Kidney (tissue), 13 donors: ENCODE measurements at regions not wholly inside any gene's neighbourhood (a gene's known extent, or its start where the extent isn't known, plus 50 kb on each side); places are given as distances from the start of the nearest gene placed in this dataset.

Experiments used
- DNase-seq, 5 donors: peaks; one replicate each; pipeline ENCODE4 v3.0.0-alpha.2; 2013 to 2020
- FAIRE-seq: peaks from 2 replicates; lab custom pipeline; 2012; peaks lifted over from hg19 to GRCh38; lab: Jason Lieb, UNC
- H3K27ac ChIP-seq, 2 donors: one replicate each; pipeline ENCODE4 v1.7.0; 2013; ENCODE audit warnings: low read depth in 2 of 2, low read length in 2 of 2, inconsistent platforms in 1 of 2
- H3K27me3 ChIP-seq: one replicate; pipeline ENCODE4 v1.7.1; 2013; ENCODE audit warnings: low read length, inconsistent platforms; ENCODE audit not compliant: control insufficient read depth, insufficient read depth
- H3K36me3 ChIP-seq, 3 donors: one replicate each; pipeline versions ENCODE4 v1.7.0 to v1.7.1; 2013; ENCODE audit warnings: low read length in 3 of 3, control low read depth in 1 of 3, inconsistent platforms in 1 of 3; ENCODE audit not compliant: insufficient read depth in 3 of 3, control insufficient read depth in 2 of 3
- H3K4me1 ChIP-seq, 3 donors: one replicate each; pipeline versions ENCODE4 v1.7.0 to v1.7.1; 2013; ENCODE audit warnings: low read length in 3 of 3, inconsistent platforms in 1 of 3, low read depth in 1 of 3; ENCODE audit not compliant: control insufficient read depth in 2 of 3, insufficient read depth in 2 of 3
- H3K4me3 ChIP-seq, 3 donors: one replicate each; pipeline versions ENCODE4 v1.7.0 to v1.8.1; 2013; ENCODE audit warnings: low read length in 3 of 3, control low read depth in 1 of 3, inconsistent platforms in 1 of 3
- H3K9ac ChIP-seq, 3 donors: one replicate each; pipeline versions ENCODE4 v1.7.0 to v1.7.1; 2013; ENCODE audit warnings: low read length in 3 of 3, control low read depth in 1 of 3, inconsistent platforms in 1 of 3
- H3K9me3 ChIP-seq, 3 donors: one replicate each; pipeline versions ENCODE4 v1.7.0 to v1.7.1; 2013; ENCODE audit warnings: low read length in 3 of 3, control low read depth in 1 of 3, inconsistent platforms in 1 of 3; ENCODE audit not compliant: control insufficient read depth in 2 of 3, insufficient read depth in 1 of 3
- CTCF ChIP-seq: IDR thresholded peaks from 3 replicates; pipeline ENCODE4 v1.5.1; 2012; ENCODE audit warnings: mild to moderate bottlenecking, moderate library complexity, borderline replicate concordance; ENCODE audit not compliant: insufficient read depth; ENCODE audit errors: extremely low read depth
- intact Hi-C: fragments of 100-400 bp; cut with DNase I; formaldehyde crosslinking; loops from one replicate; pipeline ENCODE4 v1.11.1; 2022
- donor health status: control.
- donor health status: control.
- donor health status: control.
- donor health status: control.
- donor health status: control.
- donor health status: DM: yes; HTN: yes; CAD: no.
- donor health status: Normal renal cell carcinoma (clear cell type).

- H3K4me1 ChIP-seq, result no peaks in the 10 kb centered on the region
- H3K4me3 ChIP-seq, result no peak overlapping the region
- no peaks in the 10 kb centered on the region for H3K27me3 ChIP-seq
- intact Hi-C loops, result no loop called here
- no peaks in the 10 kb centered on the region for H3K36me3 ChIP-seq
- no peak for DNase-seq
- TF ChIP-seq CTCF, result no peak
- H3K9me3 ChIP-seq, result no peaks in the 10 kb centered on the region
- no peak for FAIRE-seq
- no peak overlapping the region for H3K9ac ChIP-seq
- no peak overlapping the region for H3K27ac ChIP-seq
These were observed 271.1 kb downstream of the SHQ1 start for GRCh38 chr3:72577190-72577589.

GRCh38 chr3:72576563-72576962 lies 271.7 kb downstream of the SHQ1 start:
- FAIRE-seq (no peak), DNase-seq (no peak)
- Histone ChIP-seq H3K4me3 (no peak overlapping the region), H3K4me1 (no peaks in the 10 kb centered on the region), H3K36me3 (no peaks in the 10 kb centered on the region), H3K27ac (no peak overlapping the region), H3K27me3 (no peaks in the 10 kb centered on the region), H3K9me3 (no peaks in the 10 kb centered on the region), H3K9ac (no peak overlapping the region)
- no peak for TF ChIP-seq CTCF
- intact Hi-C loops, result no loop called here

- Histone ChIP-seq H3K4me3 (no peak overlapping the region), H3K4me1 (peaks cover 0 to 3% (median 0%) of the 10 kb centered on the region in 3 donors), H3K27ac (no peak overlapping the region), H3K9ac (no peak overlapping the region), H3K27me3 (no peaks in the 10 kb centered on the region), H3K36me3 (no peaks in the 10 kb centered on the region), H3K9me3 (no peaks in the 10 kb centered on the region)
- DNase-seq (no peak), FAIRE-seq (no peak)
- intact Hi-C loops, result no loop called here
- no peak for TF ChIP-seq CTCF
These were observed 274.1 kb downstream of the SHQ1 start for GRCh38 chr3:72574144-72574543.

- H3K9ac ChIP-seq, result no peak overlapping the region
- H3K9me3 ChIP-seq, result no peaks in the 10 kb centered on the region
- H3K36me3 ChIP-seq, result no peaks in the 10 kb centered on the region
- no peak overlapping the region for H3K4me3 ChIP-seq
- peaks cover 0 to 3% (median 0%) of the 10 kb centered on the region in 3 donors for H3K4me1 ChIP-seq
- H3K27ac ChIP-seq, result no peak overlapping the region
- no peak for TF ChIP-seq CTCF
- intact Hi-C loops, result no loop called here
- H3K27me3 ChIP-seq, result no peaks in the 10 kb centered on the region
- DNase-seq (no peak), FAIRE-seq (no peak)
These were observed 275.2 kb downstream of the SHQ1 start for GRCh38 chr3:72573051-72573450.
